ENCODE measurements at regions not wholly inside any gene's neighbourhood (a gene's known extent, or its start where the extent isn't known, plus 50 kb on each side); places are given as distances from the start of the nearest gene placed in this dataset.
"Not testable (repeated sequence)": the region's sequence is repeated elsewhere in the genome, so short reads cannot be mapped to it uniquely, and the experiment has no call there.

DNA sequence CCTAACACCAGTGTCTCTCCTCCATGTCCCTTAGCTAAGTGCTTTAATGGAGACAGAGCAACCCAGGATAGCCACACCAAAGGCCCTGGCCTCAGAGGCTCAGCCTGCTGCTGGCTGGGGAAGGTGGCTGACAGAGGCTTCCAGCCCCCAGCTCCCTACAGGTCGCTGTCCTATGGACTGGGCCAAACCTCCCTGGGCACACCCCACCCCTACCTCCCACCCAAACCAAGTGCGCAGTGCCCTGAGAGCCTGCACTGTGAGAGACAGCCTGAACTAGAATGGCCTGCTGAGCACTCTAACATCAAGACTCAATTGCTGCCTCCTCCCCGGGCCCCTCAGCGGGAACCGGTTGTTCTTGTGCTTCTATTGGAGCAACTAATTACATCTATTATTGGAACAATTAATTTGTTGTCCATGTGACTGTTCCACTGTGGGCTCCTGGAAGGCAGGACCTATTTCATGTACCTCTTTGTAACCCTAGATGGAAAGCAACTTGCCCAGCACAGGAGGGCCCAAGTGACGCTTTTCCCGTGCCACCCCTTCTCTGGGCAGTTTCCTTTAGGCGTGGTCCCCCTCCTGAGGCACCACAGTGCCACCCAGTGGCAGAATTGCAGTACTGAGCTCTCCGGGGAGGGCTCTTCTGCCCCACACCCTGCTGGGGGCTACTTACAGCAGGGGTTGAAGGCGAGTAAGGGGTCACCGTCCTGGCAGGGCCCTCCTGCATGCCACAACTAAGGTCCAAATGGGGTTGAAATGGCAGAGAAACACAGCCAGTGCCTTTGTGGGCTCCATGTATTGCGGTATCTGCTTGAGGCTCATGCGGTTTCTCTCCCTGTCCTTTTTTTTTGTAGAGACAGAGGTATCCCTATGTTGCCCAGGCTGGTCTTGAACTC is 63.7 kb upstream of the WAPL start:
- H3K9ac ChIP-seq (ENCODE audit: extremely low read depth, low read length, poor library complexity, severe bottlenecking) = no peak overlapping the region
- Mint-ChIP-seq H3K4me1 (no peaks in the 10 kb centered on the region), H3K4me3 (no peak overlapping the region), H3K36me3 (ENCODE audit: low read depth) (no peaks in the 10 kb centered on the region), H3K9me3 (no peaks in the 10 kb centered on the region), H3K27me3 (ENCODE audit: insufficient read depth) (peaks cover 2% of the 10 kb centered on the region), H3K27ac (no peak overlapping the region)
- peak; percentile 92 for DNase-seq
- TF ChIP-seq, protein P1, sequence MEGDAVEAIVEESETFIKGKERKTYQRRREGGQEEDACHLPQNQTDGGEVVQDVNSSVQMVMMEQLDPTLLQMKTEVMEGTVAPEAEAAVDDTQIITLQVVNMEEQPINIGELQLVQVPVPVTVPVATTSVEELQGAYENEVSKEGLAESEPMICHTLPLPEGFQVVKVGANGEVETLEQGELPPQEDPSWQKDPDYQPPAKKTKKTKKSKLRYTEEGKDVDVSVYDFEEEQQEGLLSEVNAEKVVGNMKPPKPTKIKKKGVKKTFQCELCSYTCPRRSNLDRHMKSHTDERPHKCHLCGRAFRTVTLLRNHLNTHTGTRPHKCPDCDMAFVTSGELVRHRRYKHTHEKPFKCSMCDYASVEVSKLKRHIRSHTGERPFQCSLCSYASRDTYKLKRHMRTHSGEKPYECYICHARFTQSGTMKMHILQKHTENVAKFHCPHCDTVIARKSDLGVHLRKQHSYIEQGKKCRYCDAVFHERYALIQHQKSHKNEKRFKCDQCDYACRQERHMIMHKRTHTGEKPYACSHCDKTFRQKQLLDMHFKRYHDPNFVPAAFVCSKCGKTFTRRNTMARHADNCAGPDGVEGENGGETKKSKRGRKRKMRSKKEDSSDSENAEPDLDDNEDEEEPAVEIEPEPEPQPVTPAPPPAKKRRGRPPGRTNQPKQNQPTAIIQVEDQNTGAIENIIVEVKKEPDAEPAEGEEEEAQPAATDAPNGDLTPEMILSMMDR (conservative IDR thresholded peaks at IDR 0.05) = peak; percentile 99
- no peaks in the 10 kb centered on the region for H3K9me3 ChIP-seq (ENCODE audit: control insufficient read depth, low read length)
- no peaks in the 10 kb centered on the region for H3K27me3 ChIP-seq (ENCODE audit: control insufficient read depth, insufficient read depth, low read length, poor library complexity, severe bottlenecking)
- H3K4me3 ChIP-seq (ENCODE audit: low read length) = no peak overlapping the region
- no peaks in the 10 kb centered on the region for H3K36me3 ChIP-seq (ENCODE audit: control insufficient read depth, insufficient read depth, low read length)
- no peak overlapping the region for H3K27ac ChIP-seq (ENCODE audit: low read depth, low read length)
- no peaks in the 10 kb centered on the region for H3K4me1 ChIP-seq (ENCODE audit: control insufficient read depth, insufficient read depth, low read length)
- WGBS, 2 experiments (ENCODE audit: insufficient coverage in 1 of 2, insufficient read length in 1 of 2) = 50 to 71% methylated on average over 8 to 13 of the region's 13 CpGs

GRCh38 chr10:86586516-86586915 is 64.9 kb upstream of the WAPL start:
- Histone ChIP-seq H3K4me1 (ENCODE audit: control insufficient read depth, insufficient read depth, low read length) (no peaks in the 10 kb centered on the region), H3K4me3 (ENCODE audit: low read length) (no peak overlapping the region), H3K36me3 (ENCODE audit: control insufficient read depth, insufficient read depth, low read length) (no peaks in the 10 kb centered on the region), H3K27me3 (ENCODE audit: control insufficient read depth, insufficient read depth, low read length, poor library complexity, severe bottlenecking) (no peaks in the 10 kb centered on the region), H3K27ac (ENCODE audit: low read depth, low read length) (no peak overlapping the region), H3K9ac (ENCODE audit: extremely low read depth, low read length, poor library complexity, severe bottlenecking) (no peak overlapping the region), H3K9me3 (ENCODE audit: control insufficient read depth, low read length) (no peaks in the 10 kb centered on the region)
- DNase-seq = peak; percentile 35
- Mint-ChIP-seq H3K27ac (no peak overlapping the region), H3K4me3 (no peak overlapping the region), H3K4me1 (no peaks in the 10 kb centered on the region), H3K27me3 (ENCODE audit: insufficient read depth) (peaks cover 2% of the 10 kb centered on the region), H3K9me3 (no peaks in the 10 kb centered on the region), H3K36me3 (ENCODE audit: low read depth) (no peaks in the 10 kb centered on the region)
- WGBS, 2 experiments (ENCODE audit: insufficient coverage in 1 of 2, insufficient read length in 1 of 2) = 91% methylated on average over 4 of the region's 4 CpGs; no CpG with 5 or more reads in 1 of the 2 experiments
- TF ChIP-seq, protein P1 (conservative IDR thresholded peaks at IDR 0.05) = no peak

DNA sequence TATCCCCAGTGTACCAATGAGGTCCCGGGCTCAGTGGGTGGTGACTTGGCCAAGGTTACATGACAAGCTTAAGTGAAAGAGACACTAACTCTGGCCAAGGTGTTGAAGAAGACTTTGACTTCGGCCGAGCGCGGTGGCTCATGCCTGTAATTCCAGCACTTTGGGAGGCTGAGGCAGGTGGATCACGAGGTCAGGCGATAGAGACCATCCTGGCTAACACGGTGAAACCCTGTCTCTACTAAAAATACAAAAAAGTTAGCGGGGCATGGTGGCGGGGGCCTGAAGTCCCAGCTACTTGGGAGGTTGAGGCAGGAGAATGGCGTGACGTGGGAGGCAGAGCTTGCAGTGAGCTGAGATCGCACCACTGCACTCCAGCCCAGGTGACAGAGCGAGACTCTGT is 65.6 kb upstream of the OPN4 start:
- not testable (repeated sequence) for H3K4me3 ChIP-seq (ENCODE audit: low read length); H3K27me3 Mint-ChIP-seq (ENCODE audit: insufficient read depth); H3K36me3 Mint-ChIP-seq (ENCODE audit: low read depth); H3K9ac ChIP-seq (ENCODE audit: extremely low read depth, low read length, poor library complexity, severe bottlenecking); H3K4me3 Mint-ChIP-seq; H3K4me1 ChIP-seq (ENCODE audit: control insufficient read depth, insufficient read depth, low read length); H3K27me3 ChIP-seq (ENCODE audit: control insufficient read depth, insufficient read depth, low read length, poor library complexity, severe bottlenecking); H3K9me3 Mint-ChIP-seq; H3K9me3 ChIP-seq (ENCODE audit: control insufficient read depth, low read length); H3K36me3 ChIP-seq (ENCODE audit: control insufficient read depth, insufficient read depth, low read length); H3K27ac ChIP-seq (ENCODE audit: low read depth, low read length); H3K27ac Mint-ChIP-seq; H3K4me1 Mint-ChIP-seq
- WGBS, 2 experiments (ENCODE audit: insufficient coverage in 1 of 2, insufficient read length in 1 of 2) = 87 to 95% methylated on average over 11 to 14 of the region's 14 CpGs
- DNase-seq = peak; percentile 5

Measured in endodermal cell (in vitro differentiated cells).